ENCODE measurements at regions not wholly inside any gene's neighbourhood (a gene's known extent, or its start where the extent isn't known, plus 50 kb on each side); places are given as distances from the start of the nearest gene placed in this dataset.

GRCh38 chr12:47558625-47559345 is 147.0 kb downstream of the RPAP3 start:
- no peak for DNase-seq

DNA sequence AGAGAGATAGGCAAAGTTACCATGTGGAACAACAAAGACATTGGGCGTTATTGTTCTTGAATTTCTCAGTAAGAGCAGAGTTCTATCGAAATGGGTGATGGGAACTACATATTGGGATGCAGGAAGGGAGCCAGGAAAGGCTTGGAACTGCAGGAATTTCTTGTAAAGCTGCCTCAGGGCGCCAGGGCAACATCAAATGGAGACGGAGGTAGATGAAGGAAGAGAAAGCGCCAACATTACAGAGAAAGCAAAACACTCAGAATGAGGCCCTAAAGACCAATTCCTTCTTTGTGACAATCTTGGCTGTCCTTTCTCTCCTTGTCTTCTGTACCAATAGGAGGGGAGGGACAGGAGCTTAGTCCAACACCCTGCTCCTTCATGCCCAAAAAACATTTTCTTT is 148.4 kb downstream of the RPAP3 start:
- DNase-seq: no peak

GRCh38 chr12:47556261-47557030 is 149.4 kb downstream of the RPAP3 start:
- no peak for DNase-seq

- no peak for DNase-seq
These were observed 151.7 kb downstream of the RPAP3 start for GRCh38 chr12:47554046-47554653.

DNA sequence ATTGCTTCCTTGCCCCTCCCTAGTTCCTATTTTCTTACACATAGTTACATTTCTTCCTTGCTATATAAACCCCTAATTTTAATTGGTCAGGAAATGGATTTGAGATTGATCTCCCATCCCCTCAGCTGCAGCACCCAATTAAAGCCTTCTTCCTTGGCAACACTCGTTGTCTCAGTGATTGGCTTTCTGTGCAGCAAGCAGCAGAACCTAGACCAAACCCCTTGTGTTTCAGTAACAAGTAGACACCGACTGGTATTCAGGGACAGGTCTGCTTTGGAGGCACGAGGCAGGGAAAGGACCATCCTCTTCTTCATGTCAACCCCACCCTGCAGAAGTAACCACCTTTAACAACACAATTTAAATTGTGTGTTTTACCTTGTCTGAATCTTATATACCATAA is 152.6 kb downstream of the RPAP3 start:
- DNase-seq: no peak

DNA sequence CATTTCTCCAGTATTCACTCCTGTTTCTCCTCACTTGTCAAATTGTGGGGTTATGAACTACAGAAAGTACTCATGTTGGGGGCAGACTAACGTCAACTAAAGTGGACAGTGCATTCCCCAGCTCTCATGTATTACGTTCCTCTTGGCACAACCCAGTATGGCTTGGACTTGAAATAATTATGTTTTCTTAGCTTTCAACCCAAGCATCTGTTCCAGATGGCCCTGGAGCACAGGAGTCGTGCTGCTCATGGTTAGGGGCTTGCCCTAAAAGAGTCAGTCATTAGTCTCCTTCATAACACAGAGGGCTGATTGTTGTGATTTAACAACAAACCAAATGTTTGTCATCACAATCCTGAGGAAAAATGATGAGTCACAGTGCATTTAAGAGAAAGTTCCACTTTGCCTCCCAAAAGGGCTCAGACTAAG is 154.4 kb downstream of the RPAP3 start:
- no peak for DNase-seq

DNA sequence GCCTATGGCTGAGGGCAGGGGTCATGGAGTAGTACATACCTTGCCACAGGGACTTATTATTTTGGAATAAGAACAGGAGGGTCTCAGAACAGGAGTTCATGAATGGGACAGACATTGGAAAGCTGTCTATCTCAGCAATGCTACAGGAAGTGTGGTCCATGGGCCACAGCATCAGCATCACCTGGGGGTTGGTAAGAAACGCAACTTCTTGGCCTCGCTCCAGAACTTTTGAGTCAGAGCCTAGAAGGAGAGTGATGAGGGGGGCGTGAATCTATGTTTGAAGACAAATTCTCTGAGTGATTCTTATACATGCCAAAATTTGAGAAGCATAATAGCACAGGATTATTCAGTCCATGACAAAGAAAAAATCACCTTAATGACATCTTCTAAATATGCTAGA is 156.6 kb downstream of the RPAP3 start:
- DNase-seq: peak; percentile 32

- no peak for DNase-seq
These were observed 157.4 kb downstream of the RPAP3 start for GRCh38 chr12:47548401-47548800.

GRCh38 chr12:47547077-47547476 is 158.8 kb downstream of the RPAP3 start:
- DNase-seq: no peak

- DNase-seq: no peak
These were observed 159.8 kb downstream of the RPAP3 start for GRCh38 chr12:47545938-47546609.

- DNase-seq: no peak
These were observed 171.1 kb downstream of the RPAP3 start for GRCh38 chr12:47534695-47535094.

DNA sequence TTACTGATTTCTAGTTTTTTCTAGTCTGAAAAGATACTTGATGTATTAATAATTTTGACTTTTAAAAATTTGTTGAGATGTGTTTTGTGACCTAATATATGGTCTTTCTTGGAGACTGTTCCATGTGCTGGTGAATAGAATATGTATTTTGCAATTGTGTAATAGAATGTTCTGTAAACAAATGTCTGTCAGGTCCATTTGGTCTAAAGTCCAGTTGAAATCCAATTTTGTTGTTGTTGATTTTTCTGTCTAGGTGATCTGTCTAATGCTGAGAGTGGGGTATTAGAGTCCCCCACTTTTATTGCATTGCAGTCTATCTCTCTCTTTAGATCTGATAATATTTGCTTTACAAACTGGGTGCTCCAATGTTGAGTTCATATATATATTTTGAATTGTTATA is 175.8 kb downstream of the RPAP3 start:
- DNase-seq: no peak

- DNase-seq: no peak
These were observed 178.0 kb downstream of the RPAP3 start for GRCh38 chr12:47527816-47528215.

GRCh38 chr12:47520029-47520428 is 185.8 kb downstream of the RPAP3 start:
- DNase-seq: no peak

DNA sequence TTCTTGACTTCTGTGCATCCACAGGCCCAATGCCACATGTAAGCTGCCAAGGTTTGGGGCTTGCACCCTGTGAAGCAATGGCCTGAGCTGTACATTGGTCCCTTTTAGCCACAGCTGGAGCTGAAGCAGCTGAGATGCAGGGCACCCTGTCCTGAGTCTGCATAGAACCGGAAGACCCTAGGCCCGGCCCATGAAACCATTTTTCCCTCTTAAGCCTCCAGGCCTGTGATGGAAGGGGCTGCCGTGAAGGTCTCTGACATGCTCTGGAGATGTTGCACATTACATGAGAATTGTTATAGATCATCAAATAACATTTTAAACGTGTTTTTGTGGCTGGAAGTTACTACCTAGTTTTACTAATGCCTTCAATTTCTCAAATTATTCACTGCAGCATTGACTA is 188.7 kb downstream of the RPAP3 start:
- DNase-seq: no peak

- no peak for DNase-seq
These were observed 196.4 kb downstream of the RPAP3 start for GRCh38 chr12:47509398-47509851.

GRCh38 chr12:47507221-47507620 is 198.6 kb downstream of the RPAP3 start:
- DNase-seq: no peak

DNA sequence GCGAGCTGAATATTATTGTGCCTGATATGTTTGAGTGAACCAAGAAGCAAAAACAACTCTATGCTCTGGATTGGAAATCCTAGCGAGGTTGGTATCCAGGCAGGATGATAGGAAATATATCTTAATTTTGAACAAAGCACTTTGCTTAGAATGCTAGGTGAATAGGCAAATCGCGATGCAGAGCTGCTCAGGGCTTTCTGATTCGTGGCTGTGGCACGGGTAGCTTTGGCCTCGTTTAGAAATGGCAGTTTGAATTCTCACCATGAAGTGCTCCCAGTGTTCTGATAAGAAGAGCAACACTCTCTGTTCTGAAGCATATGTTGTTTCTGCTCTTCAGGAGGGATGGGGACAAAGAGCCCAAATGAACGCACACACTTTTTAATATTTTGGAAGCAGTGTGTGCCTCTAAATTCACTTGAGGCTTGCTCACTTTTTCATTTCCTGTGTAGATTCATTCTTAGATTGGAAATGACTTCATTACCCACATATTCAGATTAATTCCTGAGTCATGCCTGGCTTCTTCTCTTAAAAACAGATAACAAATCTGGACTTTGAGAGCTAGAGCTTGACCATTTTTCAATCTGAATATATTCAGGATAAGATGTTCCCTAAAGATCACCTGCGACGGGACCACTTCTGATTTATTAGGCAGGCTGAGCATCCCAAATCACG is 200.9 kb downstream of the RPAP3 start:
- DNase-seq: no peak

DNA sequence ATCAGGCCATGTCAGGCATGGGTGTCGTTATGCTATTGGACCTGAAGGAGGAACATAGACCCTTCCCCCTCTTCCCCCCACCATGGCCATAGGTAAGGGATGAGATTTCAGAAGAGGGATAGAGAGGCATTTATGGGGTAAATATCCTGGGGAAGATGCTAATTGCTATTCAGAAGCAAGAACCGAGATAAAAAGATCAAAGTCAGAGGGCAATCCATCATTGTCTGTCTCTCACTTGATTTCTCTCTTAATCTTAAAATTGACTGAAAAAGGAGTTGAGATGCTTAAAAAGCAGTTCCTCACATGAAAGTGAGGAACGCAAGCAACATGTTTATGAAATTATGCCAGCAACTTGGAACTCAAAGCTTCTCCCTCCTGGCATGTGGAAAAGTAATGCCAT is 212.0 kb downstream of the RPAP3 start:
- DNase-seq: no peak

DNA sequence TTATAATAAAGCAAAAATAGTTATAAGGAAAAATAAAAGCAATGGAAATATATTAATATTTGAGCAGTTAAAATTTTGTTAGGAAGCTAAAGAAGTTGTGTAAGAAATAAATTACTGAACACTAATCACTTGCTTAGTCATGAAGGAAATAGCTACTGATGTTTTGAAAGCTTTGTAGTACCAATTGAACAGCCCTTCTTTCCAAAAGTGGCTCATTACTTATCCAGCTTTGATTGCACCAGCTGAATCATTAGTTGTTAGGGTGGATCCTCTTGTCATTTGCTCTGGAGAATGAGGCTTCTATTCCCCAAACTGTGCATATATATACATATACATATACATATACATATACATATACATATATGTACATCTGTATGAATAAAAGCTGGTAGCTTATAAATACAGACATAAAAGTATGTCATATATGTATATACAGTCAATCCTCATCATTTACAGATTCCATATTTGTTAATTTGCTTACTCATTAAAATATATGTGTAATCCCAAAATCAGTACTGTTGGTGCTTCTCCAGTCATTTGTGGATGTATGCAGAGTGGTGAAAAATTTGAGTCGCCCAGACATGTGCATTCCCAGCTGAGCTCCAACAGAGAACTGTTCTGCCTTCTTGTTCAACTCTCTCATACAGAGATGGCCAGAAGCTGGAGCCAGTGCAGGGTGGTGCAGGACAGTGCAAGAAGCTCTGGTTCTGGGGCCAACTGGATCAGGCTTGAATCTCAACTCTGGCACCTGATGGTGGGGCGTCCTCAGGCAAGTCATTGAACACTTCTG is 214.1 kb downstream of the RPAP3 start:
- DNase-seq: no peak

GRCh38 chr12:47488888-47489287 is 216.9 kb downstream of the RPAP3 start:
- DNase-seq: no peak

GRCh38 chr12:47481041-47481440 is 224.8 kb downstream of the RPAP3 start:
- DNase-seq: no peak

Measured in stimulated activated CD8-positive, alpha-beta memory T cell treated with anti-CD3 and anti-CD28 coated beads, Interleukin-4, amount 100 ng/mL, for 48 hours (primary cell).